Vagina (tissue), 2 donors: ENCODE measurements at regions not wholly inside any gene's neighbourhood (a gene's known extent, or its start where the extent isn't known, plus 50 kb on each side); places are given as distances from the start of the nearest gene placed in this dataset.
"Not testable (repeated sequence)": the region's sequence is repeated elsewhere in the genome, so short reads cannot be mapped to it uniquely, and the experiment has no call there.

ENCODE experiments used
- DNase-seq, 2 donors: peaks; one replicate each; pipeline ENCODE4 v3.0.0-alpha.2; 2017; ENCODE audit errors: extremely low spot score in 2 of 2
- H3K27ac ChIP-seq: fragments of 200-600 bp; sonication (generic); one replicate; pipeline ENCODE4 v1.5.1; 2019
- H3K27me3 ChIP-seq: fragments of 200-600 bp; sonication (generic); one replicate; pipeline ENCODE4 v1.5.1; 2019
- H3K36me3 ChIP-seq, 2 donors: fragments of 200-600 bp; sonication (generic); one replicate each; pipeline ENCODE4 v1.5.1; 2017 to 2019
- H3K4me1 ChIP-seq: fragments of 200-600 bp; sonication (generic); one replicate; pipeline ENCODE4 v1.5.1; 2019
- H3K4me3 ChIP-seq, 2 donors: fragments of 200-600 bp; sonication (generic); 1 replicate in 1 of 2; 2 replicates in 1 of 2; pipeline ENCODE4 v1.5.1; 2016 to 2019
- H3K9me3 ChIP-seq: fragments of 200-600 bp; sonication (generic); one replicate; pipeline ENCODE4 v1.5.1; 2019
- CTCF ChIP-seq, 3 experiments: fragments of 450-650 bp in 2 of 3; fragments of 200-600 bp in 1 of 3; sonication (generic) in 1 of 3; IDR thresholded peaks; one replicate each; pipeline ENCODE4 v1.5.1; 2017 to 2019; ENCODE audit warnings: antibody characterized with exemption in 3 of 3, mild to moderate bottlenecking in 2 of 3, moderate library complexity in 2 of 3
- POLR2A ChIP-seq, 2 donors: fragments of 450-650 bp; IDR thresholded peaks; one replicate each; pipeline ENCODE4 v1.6.1; 2017; ENCODE audit warnings: antibody characterized with exemption in 2 of 2, mild to moderate bottlenecking in 2 of 2, moderate library complexity in 2 of 2
- POLR2AphosphoS5 ChIP-seq, 2 donors: sonication (generic); formaldehyde crosslinking; IDR thresholded peaks; one replicate each; pipeline ENCODE4 v1.9.0; 2017; ENCODE audit warnings: antibody characterized with exemption in 2 of 2, mild to moderate bottlenecking in 2 of 2, low read depth in 1 of 2; ENCODE audit not compliant: insufficient read depth in 1 of 2
- intact Hi-C: fragments of 100-400 bp; cut with DNase I; formaldehyde crosslinking; loops from one replicate; pipeline ENCODE4 v1.15.1; 2023

GRCh38 chr5:102154791-102155605 lies 141.1 kb downstream of the SLCO4C1 start:
- H3K9me3 ChIP-seq, DNase-seq, H3K4me3 ChIP-seq, H3K4me1 ChIP-seq, H3K36me3 ChIP-seq, intact Hi-C loops, H3K27ac ChIP-seq, H3K27me3 ChIP-seq: not testable (repeated sequence)

GRCh38 chr5:102154291-102154690 lies 141.8 kb downstream of the SLCO4C1 start:
- Histone ChIP-seq H3K4me1 (no peaks in the 10 kb centered on the region), H3K27ac (no peak overlapping the region), H3K27me3 (no peaks in the 10 kb centered on the region), H3K36me3 (no peaks in the 10 kb centered on the region), H3K9me3 (no peaks in the 10 kb centered on the region), H3K4me3 (no peak overlapping the region)
- TF ChIP-seq CTCF (IDR thresholded peaks at IDR 0.05), result no peak
- intact Hi-C loops, result no loop called here
- DNase-seq, result no peak

- H3K36me3 ChIP-seq, result no peaks in the 10 kb centered on the region
- no peak overlapping the region for H3K4me3 ChIP-seq
- intact Hi-C loops, result no loop called here
- no peaks in the 10 kb centered on the region for H3K9me3 ChIP-seq
- H3K4me1 ChIP-seq, result no peaks in the 10 kb centered on the region
- DNase-seq, result no peak
- no peaks in the 10 kb centered on the region for H3K27me3 ChIP-seq
- no peak overlapping the region for H3K27ac ChIP-seq
- no peak for TF ChIP-seq CTCF (IDR thresholded peaks at IDR 0.05)
- no peak for TF ChIP-seq POLR2AphosphoS5 (IDR thresholded peaks at IDR 0.05; ENCODE audit: insufficient read depth in 1 of 2, low read depth in 1 of 2)
- no peak for TF ChIP-seq POLR2A (IDR thresholded peaks at IDR 0.05)
These were observed 142.9 kb downstream of the SLCO4C1 start for GRCh38 chr5:102153003-102153759.

- no peak for TF ChIP-seq CTCF (IDR thresholded peaks at IDR 0.05)
- TF ChIP-seq POLR2A (IDR thresholded peaks at IDR 0.05), result no peak
- no peak for TF ChIP-seq POLR2AphosphoS5 (IDR thresholded peaks at IDR 0.05; ENCODE audit: insufficient read depth in 1 of 2, low read depth in 1 of 2)
- DNase-seq, result no peak
- no peaks in the 10 kb centered on the region for H3K27me3 ChIP-seq
- H3K9me3 ChIP-seq, result no peaks in the 10 kb centered on the region
- no peak overlapping the region for H3K4me3 ChIP-seq
- intact Hi-C loops, result no loop called here
- H3K27ac ChIP-seq, result no peak overlapping the region
- no peaks in the 10 kb centered on the region for H3K4me1 ChIP-seq
- no peaks in the 10 kb centered on the region for H3K36me3 ChIP-seq
These were observed 157.1 kb downstream of the SLCO4C1 start for GRCh38 chr5:102139029-102139428.

- TF ChIP-seq POLR2A (IDR thresholded peaks at IDR 0.05) (no peak), POLR2AphosphoS5 (IDR thresholded peaks at IDR 0.05; ENCODE audit: insufficient read depth in 1 of 2, low read depth in 1 of 2) (no peak), CTCF (IDR thresholded peaks at IDR 0.05) (no peak)
- Histone ChIP-seq H3K4me3 (no peak overlapping the region), H3K4me1 (no peaks in the 10 kb centered on the region), H3K27ac (no peak overlapping the region), H3K27me3 (no peaks in the 10 kb centered on the region), H3K9me3 (no peaks in the 10 kb centered on the region), H3K36me3 (no peaks in the 10 kb centered on the region)
- intact Hi-C loops, result no loop called here
- DNase-seq, result no peak
These were observed 157.8 kb downstream of the SLCO4C1 start for GRCh38 chr5:102138243-102138653.
